Spleen (tissue), 11 donors: ENCODE measurements at regions not wholly inside any gene's neighbourhood (a gene's known extent, or its start where the extent isn't known, plus 50 kb on each side); places are given as distances from the start of the nearest gene placed in this dataset.

Experiments
- DNase-seq: peaks from one replicate; pipeline ENCODE4 v3.0.0-alpha.2; 2020
- H3K27ac ChIP-seq, 8 donors: fragments of 200-600 bp; sonication (generic) in 7 of 8; 1 replicate in 4 of 8; 2 replicates in 4 of 8; pipeline versions ENCODE4 v1.5.0 to v1.8.0; 2016 to 2021; ENCODE audit warnings: inconsistent platforms in 4 of 8, mild to moderate bottlenecking in 4 of 8, moderate library complexity in 1 of 8
- H3K27me3 ChIP-seq, 7 donors: fragments of 200-600 bp; sonication (generic) in 6 of 7; replicated peaks in 1 of 7; 1 replicate in 4 of 7; 2 replicates in 3 of 7; pipeline versions ENCODE4 v1.5.0 to v1.8.0; 2016 to 2021; ENCODE audit warnings: inconsistent platforms in 3 of 7, mild to moderate bottlenecking in 1 of 7
- H3K36me3 ChIP-seq, 6 donors: fragments of 200-600 bp; sonication (generic) in 5 of 6; 1 replicate in 4 of 6; 2 replicates in 2 of 6; pipeline versions ENCODE4 v1.5.0 to v1.8.0; 2016 to 2021; ENCODE audit warnings: inconsistent platforms in 2 of 6
- H3K4me1 ChIP-seq, 6 donors: fragments of 200-600 bp; sonication (generic) in 5 of 6; 1 replicate in 3 of 6; 2 replicates in 3 of 6; pipeline versions ENCODE4 v1.5.0 to v1.8.0; 2016 to 2021; ENCODE audit warnings: inconsistent platforms in 3 of 6
- H3K4me3 ChIP-seq, 8 donors: fragments of 200-600 bp; sonication (generic) in 7 of 8; 1 replicate in 4 of 8; 2 replicates in 4 of 8; pipeline versions ENCODE4 v1.5.0 to v1.8.0; 2016 to 2021; ENCODE audit warnings: inconsistent platforms in 4 of 8, mild to moderate bottlenecking in 4 of 8, moderate library complexity in 2 of 8
- H3K9me3 ChIP-seq, 8 donors: fragments of 200-600 bp; sonication (generic) in 7 of 8; 1 replicate in 4 of 8; 2 replicates in 4 of 8; pipeline versions ENCODE4 v1.5.0 to v1.8.0; 2016 to 2021; ENCODE audit warnings: inconsistent platforms in 4 of 8
- POLR2A ChIP-seq, 3 donors: fragments of 450-650 bp; IDR thresholded peaks; one replicate each; pipeline ENCODE4 v1.5.1; 2017; ENCODE audit warnings: antibody characterized with exemption in 3 of 3, mild to moderate bottlenecking in 1 of 3
- POLR2AphosphoS5 ChIP-seq, 3 donors: sonication (generic); formaldehyde crosslinking; IDR thresholded peaks; one replicate each; pipeline ENCODE4 v1.5.1; 2017; ENCODE audit warnings: antibody characterized with exemption in 3 of 3
- WGBS, 5 donors: extraction: QIAGEN DNeasy Blood & Tissue Kit in 3 of 5; methylation state at CpG; one replicate each; pipeline versions ENCODE4 v1.1.5 to v1.1.7; 2013 to 2018; 5-methylcytosine and 5-hydroxymethylcytosine counted together
- intact Hi-C: fragments of 100-400 bp; cut with DNase I; formaldehyde crosslinking; loops from one replicate; pipeline ENCODE4 v1.15.0; 2023; ENCODE audit warnings: low total_unique reads
- TF ChIP-seq, protein P1 (sequence below), 11 experiments: fragments of 200-600 bp in 7 of 11; fragments of 450-650 bp in 4 of 11; sonication (generic) in 4 of 11; IDR thresholded peaks in 8 of 11; conservative IDR thresholded peaks in 3 of 11; 1 replicate in 7 of 11; 2 replicates in 4 of 11; pipeline versions ENCODE4 v1.4.0 to v1.8.0; 2016 to 2021; ENCODE audit warnings: antibody characterized with exemption in 11 of 11, inconsistent platforms in 4 of 11, mild to moderate bottlenecking in 1 of 11
- donor health status: healthy with polysubstance abuse.
- donor health status: DM: no; HTN: no; CAD: no; lungs with moderate emphysema.
- donor health status: DM: no; HTN: no; CAD: no.
- donor health status: Bipolar disorder and iron deficiency.
- donor health status: healthy.
- donor health status: DM: no; HTN: no; CAD: no.
- donor health status: DM: yes; HTN: yes; CAD: no.

DNA sequence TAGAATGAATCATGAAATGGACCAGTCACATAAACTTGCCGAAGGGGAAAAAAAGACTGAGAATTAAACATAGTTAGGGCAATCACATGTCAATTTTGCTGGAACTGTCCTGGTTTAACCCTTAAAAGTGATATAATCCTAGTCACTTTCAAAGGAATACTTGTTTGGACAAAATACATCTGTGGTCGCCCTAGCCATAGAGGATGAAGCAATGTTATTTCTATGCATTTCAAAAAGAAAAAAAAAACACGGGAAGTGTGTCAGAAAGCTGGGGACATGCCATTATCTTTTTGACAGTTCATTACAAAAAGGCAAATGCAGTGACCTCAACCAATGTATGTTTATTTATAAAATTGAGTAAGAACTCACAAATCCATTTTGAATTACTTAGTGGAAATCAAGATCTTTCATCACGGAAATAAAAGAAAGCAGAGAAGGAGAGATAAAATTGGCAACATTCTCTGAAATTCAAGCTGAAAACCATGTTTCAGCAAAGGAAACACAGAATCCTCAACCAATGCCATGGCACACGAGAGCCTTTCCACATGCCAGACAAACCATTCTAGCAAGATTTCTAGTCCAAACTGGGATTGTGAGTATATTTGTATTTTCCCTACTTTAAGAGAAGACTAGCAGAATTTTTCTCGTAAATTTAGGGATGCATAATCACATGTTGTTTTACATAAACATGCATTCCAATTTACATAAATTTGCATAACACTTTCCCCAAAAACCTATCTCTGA, 854.3 kb upstream of the ACVR2A start:
- Histone ChIP-seq H3K27ac (no peak overlapping the region), H3K4me1 (peaks cover 0 to 25% (median 6%) of the 10 kb centered on the region in 6 donors), H3K36me3 (no peaks in the 10 kb centered on the region), H3K27me3 (no peaks in the 10 kb centered on the region), H3K9me3 (no peaks in the 10 kb centered on the region), H3K4me3 (no peak overlapping the region)
- TF ChIP-seq, protein P1, sequence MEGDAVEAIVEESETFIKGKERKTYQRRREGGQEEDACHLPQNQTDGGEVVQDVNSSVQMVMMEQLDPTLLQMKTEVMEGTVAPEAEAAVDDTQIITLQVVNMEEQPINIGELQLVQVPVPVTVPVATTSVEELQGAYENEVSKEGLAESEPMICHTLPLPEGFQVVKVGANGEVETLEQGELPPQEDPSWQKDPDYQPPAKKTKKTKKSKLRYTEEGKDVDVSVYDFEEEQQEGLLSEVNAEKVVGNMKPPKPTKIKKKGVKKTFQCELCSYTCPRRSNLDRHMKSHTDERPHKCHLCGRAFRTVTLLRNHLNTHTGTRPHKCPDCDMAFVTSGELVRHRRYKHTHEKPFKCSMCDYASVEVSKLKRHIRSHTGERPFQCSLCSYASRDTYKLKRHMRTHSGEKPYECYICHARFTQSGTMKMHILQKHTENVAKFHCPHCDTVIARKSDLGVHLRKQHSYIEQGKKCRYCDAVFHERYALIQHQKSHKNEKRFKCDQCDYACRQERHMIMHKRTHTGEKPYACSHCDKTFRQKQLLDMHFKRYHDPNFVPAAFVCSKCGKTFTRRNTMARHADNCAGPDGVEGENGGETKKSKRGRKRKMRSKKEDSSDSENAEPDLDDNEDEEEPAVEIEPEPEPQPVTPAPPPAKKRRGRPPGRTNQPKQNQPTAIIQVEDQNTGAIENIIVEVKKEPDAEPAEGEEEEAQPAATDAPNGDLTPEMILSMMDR (IDR thresholded peaks at IDR 0.05 in 8 of 11, conservative IDR thresholded peaks at IDR 0.05 in 3 of 11): no peak
- TF ChIP-seq POLR2AphosphoS5 (IDR thresholded peaks at IDR 0.05) (no peak), POLR2A (IDR thresholded peaks at IDR 0.05) (no peak)
- intact Hi-C loops: no loop called here
- no peak for DNase-seq
- WGBS, 5 donors: 65 to 81% (median 75%) methylated on average over 6 of the region's 6 CpGs

DNA sequence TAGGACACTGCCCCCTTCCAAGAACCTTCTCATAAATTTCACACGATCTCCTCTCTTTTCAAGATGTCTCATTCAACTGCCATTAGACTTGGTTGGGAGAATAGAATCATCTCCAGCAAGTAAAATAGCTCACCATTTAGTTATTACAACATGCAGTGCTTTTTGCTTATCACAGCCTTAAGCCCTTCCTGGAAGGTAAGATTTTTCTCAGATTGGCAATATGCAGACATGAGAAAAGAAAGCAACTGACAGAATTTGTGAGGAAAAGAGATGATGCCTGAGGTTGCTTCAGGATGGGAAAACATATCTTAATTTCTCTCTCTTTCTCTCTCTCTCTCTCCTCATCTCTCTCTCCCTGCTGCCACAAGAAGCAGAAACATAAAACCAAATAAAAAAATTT, 855.1 kb upstream of the ACVR2A start:
- Histone ChIP-seq H3K4me3 (no peak overlapping the region), H3K36me3 (no peaks in the 10 kb centered on the region), H3K4me1 (peaks cover 0 to 31% (median 6%) of the 10 kb centered on the region in 6 donors), H3K27ac (no peak overlapping the region), H3K9me3 (no peaks in the 10 kb centered on the region), H3K27me3 (no peaks in the 10 kb centered on the region)
- TF ChIP-seq POLR2AphosphoS5 (IDR thresholded peaks at IDR 0.05) (no peak), POLR2A (IDR thresholded peaks at IDR 0.05) (no peak)
- TF ChIP-seq, protein P1 (IDR thresholded peaks at IDR 0.05 in 8 of 11, conservative IDR thresholded peaks at IDR 0.05 in 3 of 11): no peak
- intact Hi-C loops: no loop called here
- 76 to 100% (median 86%) methylated on average over 1 of the region's 1 CpG for WGBS, 5 donors
- no peak for DNase-seq

DNA sequence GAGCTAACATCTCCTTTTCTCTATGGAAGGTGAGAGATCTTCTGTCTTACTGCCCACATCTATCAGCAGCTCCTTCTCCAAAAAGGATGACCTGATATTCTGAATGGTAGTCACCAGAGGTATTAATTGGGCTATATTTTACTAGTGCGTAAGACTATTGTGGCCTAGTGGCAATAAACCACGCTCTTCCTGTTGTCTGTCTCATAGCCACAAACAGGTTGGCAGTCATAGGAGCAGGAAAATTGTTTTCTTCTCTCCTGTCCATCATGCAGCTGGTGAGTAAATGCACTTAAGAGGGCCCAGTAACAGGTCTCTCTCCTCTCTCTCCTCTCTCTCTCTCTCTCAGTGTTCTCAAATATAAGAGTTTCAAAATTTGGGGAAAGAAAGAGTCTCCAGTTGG, 856.8 kb upstream of the ACVR2A start:
- H3K4me1 ChIP-seq: peaks cover 0 to 37% (median 7%) of the 10 kb centered on the region in 6 donors
- TF ChIP-seq POLR2AphosphoS5 (IDR thresholded peaks at IDR 0.05): no peak
- no peak for TF ChIP-seq POLR2A (IDR thresholded peaks at IDR 0.05)
- TF ChIP-seq, protein P1 (IDR thresholded peaks at IDR 0.05 in 8 of 11, conservative IDR thresholded peaks at IDR 0.05 in 3 of 11): no peak
- no peaks in the 10 kb centered on the region for H3K9me3 ChIP-seq
- WGBS, 5 donors: 66 to 91% (median 73%) methylated on average over 2 of the region's 2 CpGs
- no peak for DNase-seq
- H3K27me3 ChIP-seq: no peaks in the 10 kb centered on the region
- no peak overlapping the region for H3K27ac ChIP-seq
- H3K36me3 ChIP-seq: no peaks in the 10 kb centered on the region
- H3K4me3 ChIP-seq: no peak overlapping the region
- intact Hi-C loops: no loop called here

DNA sequence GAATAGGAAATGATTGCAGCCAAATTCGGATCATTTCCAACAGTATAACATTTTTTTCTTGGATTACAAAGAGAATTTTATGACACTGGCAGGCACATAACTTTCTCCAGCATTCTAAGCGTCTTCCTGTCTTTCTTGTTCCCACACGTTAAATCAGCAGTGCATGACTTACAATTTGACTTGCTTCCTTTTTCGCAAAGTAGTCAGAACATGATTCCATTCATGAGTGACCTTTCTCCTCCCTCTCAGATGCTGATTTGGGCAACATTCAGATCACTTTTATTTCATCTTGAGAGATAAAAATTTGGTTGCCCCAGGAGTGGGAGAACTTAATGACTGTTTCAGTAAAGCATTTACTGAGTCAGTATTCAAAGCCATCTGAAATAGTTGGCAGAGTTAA, 858.7 kb upstream of the ACVR2A start:
- 21 to 30% (median 25%) methylated on average over 4 of the region's 4 CpGs for WGBS, 5 donors
- DNase-seq: no peak
- H3K27me3 ChIP-seq: no peaks in the 10 kb centered on the region
- no peak for TF ChIP-seq POLR2AphosphoS5 (IDR thresholded peaks at IDR 0.05)
- TF ChIP-seq POLR2A (IDR thresholded peaks at IDR 0.05): no peak
- TF ChIP-seq, protein P1 (IDR thresholded peaks at IDR 0.05 in 8 of 11, conservative IDR thresholded peaks at IDR 0.05 in 3 of 11): no peak
- H3K9me3 ChIP-seq: no peaks in the 10 kb centered on the region
- intact Hi-C loops: no loop called here
- peak overlapping the region in 5 of 8 donors; percentile 4 to 59 (median 43) for H3K27ac ChIP-seq
- H3K4me3 ChIP-seq: no peak overlapping the region
- H3K36me3 ChIP-seq: no peaks in the 10 kb centered on the region
- H3K4me1 ChIP-seq: peaks cover 0 to 37% (median 7%) of the 10 kb centered on the region in 6 donors
